DOHH2 (cell line): ENCODE measurements at regions not wholly inside any gene's neighbourhood (a gene's known extent, or its start where the extent isn't known, plus 50 kb on each side); places are given as distances from the start of the nearest gene placed in this dataset.

Experiments
- H3F3A ChIP-seq: fragments of 200-600 bp; sonication (generic), shearing (Covaris generic); 2 replicates; pipeline ENCODE4 v1.6.0; 2016; ENCODE audit warnings: antibody characterized with exemption, mild to moderate bottlenecking; ENCODE audit not compliant: control insufficient read depth, insufficient read depth
- H3K27ac ChIP-seq: fragments of 200-600 bp; sonication (generic); 2 replicates; pipeline ENCODE4 v1.5.1; 2014; ENCODE audit warnings: low read depth, mild to moderate bottlenecking, low read length, moderate library complexity
- H3K27me3 ChIP-seq: fragments of 200-600 bp; sonication (generic); 2 replicates; pipeline ENCODE4 v1.6.1; 2014; ENCODE audit warnings: mild to moderate bottlenecking, low read length, mixed read lengths; ENCODE audit not compliant: control insufficient read depth
- H3K36me3 ChIP-seq: fragments of 200-600 bp; sonication (generic); 2 replicates; pipeline ENCODE4 v1.6.1; 2014; ENCODE audit warnings: mild to moderate bottlenecking, low read length, moderate library complexity, mixed read lengths; ENCODE audit not compliant: control insufficient read depth
- H3K4me1 ChIP-seq: fragments of 200-600 bp; sonication (generic); 2 replicates; pipeline ENCODE4 v1.6.1; 2014; ENCODE audit warnings: mild to moderate bottlenecking, low read length, mixed read lengths; ENCODE audit not compliant: control insufficient read depth
- H3K4me2 ChIP-seq: fragments of 200-600 bp; sonication (generic); 2 replicates; pipeline ENCODE4 v1.6.0; 2014; ENCODE audit warnings: mild to moderate bottlenecking, low read length, moderate library complexity
- H3K4me3 ChIP-seq: fragments of 200-600 bp; sonication (generic); 2 replicates; pipeline ENCODE4 v1.5.1; 2014; ENCODE audit warnings: mild to moderate bottlenecking, low read length, mixed read lengths
- H3K79me2 ChIP-seq: fragments of 200-600 bp; sonication (generic); 2 replicates; pipeline ENCODE4 v1.6.1; 2014; ENCODE audit warnings: mild to moderate bottlenecking, low read length, mixed read lengths; ENCODE audit not compliant: control insufficient read depth
- H3K9me2 ChIP-seq: fragments of 200-600 bp; sonication (generic); replicated peaks from 2 replicates; pipeline ENCODE4 v1.6.1; 2014; ENCODE audit warnings: mild to moderate bottlenecking, low read length, mixed read lengths; ENCODE audit not compliant: control insufficient read depth
- H3K9me3 ChIP-seq: fragments of 200-600 bp; sonication (generic); 2 replicates; pipeline ENCODE4 v1.6.1; 2014; ENCODE audit warnings: antibody characterized with exemption, low read length, mixed read lengths; ENCODE audit not compliant: control insufficient read depth, insufficient read depth
- H4K20me1 ChIP-seq: fragments of 200-600 bp; sonication (generic); 2 replicates; pipeline ENCODE4 v1.6.0; 2014; ENCODE audit warnings: low read depth, mild to moderate bottlenecking, antibody characterized with exemption, low read length, moderate library complexity; ENCODE audit not compliant: control insufficient read depth, insufficient read depth
- CTCF ChIP-seq: fragments of 200-600 bp; sonication (generic); IDR thresholded peaks from one replicate; pipeline ENCODE4 v1.5.1; 2014; ENCODE audit warnings: antibody characterized with exemption, mild to moderate bottlenecking, low read depth, low read length; ENCODE audit not compliant: poor library complexity, severe bottlenecking
- EZH2phosphoT487 ChIP-seq: fragments of 200-600 bp; sonication (generic); IDR thresholded peaks from 2 replicates; pipeline ENCODE4 v1.6.1; 2017; ENCODE audit warnings: borderline replicate concordance, mild to moderate bottlenecking, antibody characterized with exemption, low read length, moderate library complexity, mixed read lengths

GRCh38 chr6:117840541-117840983 is 66.5 kb upstream of the SLC35F1 start:
- Histone ChIP-seq H3K4me1 (no peaks in the 10 kb centered on the region), H4K20me1 (no peaks in the 10 kb centered on the region), H3K4me3 (no peak overlapping the region), H3K9me3 (no peaks in the 10 kb centered on the region), H3K9me2 (no peaks in the 10 kb centered on the region), H3F3A (no peaks in the 10 kb centered on the region), H3K27me3 (peaks cover 5% of the 10 kb centered on the region; the same call in 1 of the 2 replicates), H3K4me2 (no peak overlapping the region), H3K36me3 (no peaks in the 10 kb centered on the region), H3K79me2 (no peaks in the 10 kb centered on the region), H3K27ac (no peak overlapping the region)
- no peak for TF ChIP-seq EZH2phosphoT487
- TF ChIP-seq CTCF: peak; percentile 53

GRCh38 chr6:117847912-117848311 is 59.2 kb upstream of the SLC35F1 start:
- H3K79me2 ChIP-seq: no peaks in the 10 kb centered on the region
- no peak overlapping the region for H3K27ac ChIP-seq
- TF ChIP-seq CTCF: no peak
- no peak for TF ChIP-seq EZH2phosphoT487
- H3K36me3 ChIP-seq: no peaks in the 10 kb centered on the region
- no peaks in the 10 kb centered on the region for H3K4me1 ChIP-seq
- no peaks in the 10 kb centered on the region; the same call in 1 of the 2 replicates for H3K9me2 ChIP-seq
- no peak overlapping the region for H3K4me3 ChIP-seq
- H3K27me3 ChIP-seq: no peaks in the 10 kb centered on the region
- no peaks in the 10 kb centered on the region for H3F3A ChIP-seq
- H3K4me2 ChIP-seq: no peak overlapping the region
- H4K20me1 ChIP-seq: no peaks in the 10 kb centered on the region
- H3K9me3 ChIP-seq: no peaks in the 10 kb centered on the region

GRCh38 chr6:117849087-117849486 is 58.0 kb upstream of the SLC35F1 start:
- TF ChIP-seq EZH2phosphoT487 (no peak), CTCF (no peak)
- no peaks in the 10 kb centered on the region for H3K27me3 ChIP-seq
- H3F3A ChIP-seq: no peaks in the 10 kb centered on the region
- H3K4me3 ChIP-seq: no peak overlapping the region
- H3K4me2 ChIP-seq: no peak overlapping the region
- no peaks in the 10 kb centered on the region; the same call in 1 of the 2 replicates for H3K9me2 ChIP-seq
- H4K20me1 ChIP-seq: no peaks in the 10 kb centered on the region
- no peaks in the 10 kb centered on the region for H3K4me1 ChIP-seq
- no peaks in the 10 kb centered on the region for H3K9me3 ChIP-seq
- H3K36me3 ChIP-seq: no peaks in the 10 kb centered on the region
- no peaks in the 10 kb centered on the region for H3K79me2 ChIP-seq
- no peak overlapping the region for H3K27ac ChIP-seq
